H1 (cell line): ENCODE measurements at regions not wholly inside any gene's neighbourhood (a gene's known extent, or its start where the extent isn't known, plus 50 kb on each side); places are given as distances from the start of the nearest gene placed in this dataset.

ENCODE experiments used
- CTCF ChIA-PET: fragments of 300-600 bp; sonication (Branson Sonifier 250); formaldehyde crosslinking; loops from one replicate; lab custom pipeline; 2021; ENCODE audit not compliant: partially characterized antibody; lab: Charles Lee
- POLR2A ChIA-PET: fragments of 300-600 bp; sonication (Branson Sonifier 250); formaldehyde crosslinking; loops from one replicate; lab custom pipeline; 2021; ENCODE audit warnings: inconsistent platforms; ENCODE audit not compliant: partially characterized antibody; lab: Charles Lee
- DNase-seq, 2 experiments: peaks; one replicate each; pipeline versions ENCODE4 v3.0.0 to v3.0.0-alpha.2; 2010 to 2022; ENCODE audit warnings: low spot score in 2 of 2, low read depth in 1 of 2, mixed read lengths in 1 of 2
- FAIRE-seq: peaks from 2 replicates; lab custom pipeline; 2011; peaks lifted over from hg19 to GRCh38; lab: Jason Lieb, UNC
- H2AFZ ChIP-seq: 2 replicates; pipeline ENCODE4 v1.8.1; 2012; ENCODE audit warnings: low read length, inconsistent platforms
- H2AK5ac ChIP-seq: 2 replicates; pipeline ENCODE4 v1.6.1; 2013; ENCODE audit warnings: low read depth, low read length
- H2BK120ac ChIP-seq: replicated peaks from 2 replicates; pipeline ENCODE3; 2013; ENCODE audit warnings: low read depth, low read length, inconsistent platforms
- H2BK12ac ChIP-seq: 2 replicates; pipeline ENCODE4 v1.6.1; 2013; ENCODE audit warnings: low read depth, low read length
- H2BK15ac ChIP-seq: 2 replicates; pipeline ENCODE4 v1.6.1; 2013; ENCODE audit warnings: low read length
- H2BK20ac ChIP-seq: 2 replicates; pipeline ENCODE4 v1.6.1; 2013; ENCODE audit warnings: low read length
- H2BK5ac ChIP-seq: 2 replicates; pipeline ENCODE4 v1.6.1; 2013; ENCODE audit warnings: low read depth, low read length
- H3K14ac ChIP-seq: 2 replicates; pipeline ENCODE4 v1.6.1; 2013; ENCODE audit warnings: inconsistent platforms; ENCODE audit not compliant: insufficient read length
- H3K18ac ChIP-seq: 2 replicates; pipeline ENCODE4 v1.6.1; 2013; ENCODE audit warnings: low read length; ENCODE audit errors: extremely low read depth
- H3K23ac ChIP-seq: 2 replicates; pipeline ENCODE4 v1.6.1; 2013; ENCODE audit warnings: inconsistent platforms; ENCODE audit not compliant: insufficient read length
- H3K23me2 ChIP-seq: 2 replicates; pipeline ENCODE4 v1.6.1; 2013; ENCODE audit warnings: low read depth, low read length
- H3K27ac ChIP-seq: 2 replicates; pipeline ENCODE4 v1.6.1; 2011; ENCODE audit warnings: low read depth, low read length, inconsistent platforms
- H3K27me3 ChIP-seq, 4 experiments: replicated peaks in 1 of 4; 1 replicate in 1 of 4; 2 replicates in 3 of 4; pipeline versions ENCODE4 v1.6.1 to v1.8.1; 2011 to 2013; ENCODE audit warnings: low read length in 3 of 4, mild to moderate bottlenecking in 3 of 4, inconsistent platforms in 2 of 4, mixed read lengths in 2 of 4, moderate library complexity in 1 of 4; ENCODE audit not compliant: control insufficient read depth in 3 of 4, insufficient read depth in 3 of 4; ENCODE audit errors: extremely low read depth in 1 of 4
- H3K36me3 ChIP-seq, 4 experiments: 2 replicates each; pipeline versions ENCODE4 v1.6.1 to v1.8.1; 2011 to 2013; ENCODE audit warnings: mild to moderate bottlenecking in 4 of 4, low read length in 3 of 4, moderate library complexity in 2 of 4, control low read depth in 1 of 4, inconsistent platforms in 1 of 4; ENCODE audit not compliant: insufficient read depth in 4 of 4, control insufficient read depth in 2 of 4
- H3K4ac ChIP-seq: replicated peaks from 2 replicates; pipeline ENCODE3; 2013; ENCODE audit warnings: low read length, low read depth, mixed read lengths, inconsistent platforms; ENCODE audit not compliant: insufficient read length
- H3K4me1 ChIP-seq, 4 experiments: replicated peaks in 1 of 4; 1 replicate in 1 of 4; 2 replicates in 3 of 4; pipeline versions ENCODE4 v1.6.1 to v1.8.1; 2011 to 2013; ENCODE audit warnings: low read length in 3 of 4, inconsistent platforms in 2 of 4, mixed read lengths in 1 of 4; ENCODE audit not compliant: insufficient read depth in 4 of 4, control insufficient read depth in 3 of 4
- H3K4me2 ChIP-seq, 2 experiments: 2 replicates each; pipeline versions ENCODE4 v1.6.1 to v1.8.1; 2011 to 2013; ENCODE audit warnings: low read depth in 2 of 2, low read length in 2 of 2, control low read depth in 1 of 2, inconsistent platforms in 1 of 2, mild to moderate bottlenecking in 1 of 2; ENCODE audit not compliant: insufficient read depth in 1 of 2
- H3K4me3 ChIP-seq, 4 experiments: fragments of 200-600, 300-600 bp in 1 of 4; sonication (generic), shearing (Covaris generic), sonication (Bioruptor Twin) in 1 of 4; 2 replicates each; pipeline versions ENCODE4 v1.5.1 to v1.8.1; 2011 to 2016; ENCODE audit warnings: low read length in 4 of 4, low read depth in 3 of 4, control low read depth in 2 of 4, inconsistent platforms in 2 of 4, mild to moderate bottlenecking in 2 of 4, mixed read lengths in 1 of 4, moderate library complexity in 1 of 4; ENCODE audit not compliant: insufficient read depth in 2 of 4; ENCODE audit errors: extremely low read depth in 1 of 4
- H3K56ac ChIP-seq: replicated peaks from 2 replicates; pipeline ENCODE3; 2013; ENCODE audit warnings: low read depth, mild to moderate bottlenecking, mixed read lengths, low read length, inconsistent platforms; ENCODE audit not compliant: insufficient read length
- H3K79me1 ChIP-seq: 2 replicates; pipeline ENCODE4 v1.6.1; 2013; ENCODE audit warnings: low read depth, low read length, control low read depth
- H3K79me2 ChIP-seq, 2 experiments: 2 replicates each; pipeline versions ENCODE4 v1.6.1 to v1.8.1; 2012 to 2013; ENCODE audit warnings: low read length in 2 of 2, mild to moderate bottlenecking in 2 of 2, inconsistent platforms in 1 of 2; ENCODE audit not compliant: insufficient read depth in 2 of 2, control insufficient read depth in 1 of 2
- H3K9ac ChIP-seq, 4 experiments: replicated peaks in 1 of 4; 1 replicate in 1 of 4; 2 replicates in 3 of 4; pipeline versions ENCODE4 v1.6.1 to v1.8.1; 2011 to 2013; ENCODE audit warnings: low read depth in 3 of 4, low read length in 3 of 4, control low read depth in 2 of 4, mild to moderate bottlenecking in 2 of 4, moderate library complexity in 2 of 4, inconsistent platforms in 1 of 4; ENCODE audit errors: extremely low read depth in 1 of 4
- H3K9me3 ChIP-seq, 2 experiments: 2 replicates each; pipeline versions ENCODE4 v1.6.1 to v1.8.1; 2012 to 2013; ENCODE audit warnings: mild to moderate bottlenecking in 2 of 2, moderate library complexity in 2 of 2, control low read depth in 1 of 2, inconsistent platforms in 1 of 2, low read depth in 1 of 2, low read length in 1 of 2, mixed read lengths in 1 of 2; ENCODE audit not compliant: insufficient read depth in 2 of 2
- H4K20me1 ChIP-seq, 2 experiments: replicated peaks in 1 of 2; 2 replicates each; pipeline versions ENCODE3 to v1.8.1; 2011 to 2013; ENCODE audit warnings: inconsistent platforms in 2 of 2, low read length in 2 of 2, mild to moderate bottlenecking in 1 of 2; ENCODE audit not compliant: insufficient read depth in 2 of 2, control insufficient read depth in 1 of 2
- H4K5ac ChIP-seq: 2 replicates; pipeline ENCODE4 v1.6.1; 2013; ENCODE audit warnings: low read length, low read depth, mixed read lengths, inconsistent platforms; ENCODE audit not compliant: insufficient read length
- H4K8ac ChIP-seq: 2 replicates; pipeline ENCODE4 v1.8.0; 2013; ENCODE audit warnings: mild to moderate bottlenecking, moderate library complexity, low read length, inconsistent platforms; ENCODE audit not compliant: insufficient read depth; ENCODE audit errors: extremely low read depth
- H4K91ac ChIP-seq: replicated peaks from 2 replicates; pipeline ENCODE3; 2013; ENCODE audit warnings: low read length, mixed read lengths, inconsistent platforms; ENCODE audit not compliant: insufficient read length
- GTF2F1 ChIP-seq: IDR thresholded peaks from 2 replicates; pipeline ENCODE4 v1.6.1; 2012; ENCODE audit warnings: low read depth, low read length, improper control_type of control experiment, borderline replicate concordance
- POLR2A ChIP-seq, 2 experiments: IDR thresholded peaks; 1 replicate in 1 of 2; 2 replicates in 1 of 2; pipeline ENCODE4 v1.6.1; 2011; ENCODE audit warnings: low read depth in 2 of 2, low read length in 2 of 2, mild to moderate bottlenecking in 2 of 2; ENCODE audit errors: control extremely low read depth in 1 of 2
- SIN3A ChIP-seq, 2 experiments: IDR thresholded peaks in 1 of 2; conservative IDR thresholded peaks in 1 of 2; 2 replicates each; pipeline ENCODE4 v1.6.1; 2011 to 2012; ENCODE audit warnings: low read length in 2 of 2, improper control_type of control experiment in 1 of 2, low read depth in 1 of 2, mild to moderate bottlenecking in 1 of 2
- WGBS, 2 experiments: shearing (Covaris generic) in 1 of 2; methylation state at CpG; one replicate each; pipeline versions ENCODE4 v1.1.6 to v1.1.7; 2013 to 2015; ENCODE audit warnings: low lambda C conversion rate in 2 of 2, mixed read lengths in 2 of 2, inconsistent platforms in 1 of 2, low coverage in 1 of 2, missing lambda C conversion rate in 1 of 2; ENCODE audit not compliant: insufficient replicate concordance in 2 of 2, insufficient coverage in 1 of 2, insufficient read length in 1 of 2; ENCODE audit errors: extremely low coverage in 1 of 2, missing lambda C conversion rate in 1 of 2; 5-methylcytosine and 5-hydroxymethylcytosine counted together

DNA sequence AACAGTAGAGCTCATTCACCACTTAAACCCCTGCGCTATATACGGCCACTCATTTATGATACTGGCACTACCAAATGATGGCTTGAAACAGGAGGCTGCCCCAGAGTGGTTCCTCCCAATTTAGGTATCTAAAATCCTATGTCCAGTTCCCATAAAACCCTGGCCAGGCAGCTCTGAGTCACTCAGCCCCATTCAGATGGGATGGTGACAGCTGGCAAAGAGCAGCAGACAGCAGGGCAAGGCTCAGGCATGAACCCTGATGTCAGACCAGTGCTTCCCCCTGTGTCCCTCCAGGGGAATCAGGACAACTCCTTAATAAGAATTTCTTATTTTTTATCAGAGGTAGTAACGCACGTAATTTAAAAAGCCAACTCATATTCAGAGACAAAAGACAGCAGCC, 77.2 kb upstream of the RNU6-1 start:
- no peaks in the 10 kb centered on the region for H4K20me1 ChIP-seq
- 88% methylated on average over 4 of the region's 4 CpGs; no CpG with 5 or more reads in 1 of the 2 experiments for WGBS, 2 experiments
- POLR2A ChIA-PET: interaction anchor here (0.6 kb wide), 1 partner anchor 103 kb away, joined by 3 read pairs; no protein-coding TSS in a partner anchor
- no peak overlapping the region for H3K4me2 ChIP-seq
- no peak overlapping the region for H3K4ac ChIP-seq
- H3K36me3 ChIP-seq: no peaks in the 10 kb centered on the region
- H2BK120ac ChIP-seq: no peak overlapping the region
- H3K27ac ChIP-seq: no peak overlapping the region
- H3K9me3 ChIP-seq: no peaks in the 10 kb centered on the region
- H4K91ac ChIP-seq: no peak overlapping the region
- TF ChIP-seq SIN3A (conservative IDR thresholded peaks at IDR 0.05 in 1 of 2, IDR thresholded peaks at IDR 0.05 in 1 of 2; ENCODE audit: low read depth in 1 of 2, low read length in 2 of 2) (no peak), GTF2F1 (no peak), POLR2A (IDR thresholded peaks at IDR 0.05; ENCODE audit: control extremely low read depth in 1 of 2, low read depth in 2 of 2, low read length in 2 of 2) (no peak)
- no peak overlapping the region for H3K18ac ChIP-seq
- H3K79me1 ChIP-seq: no peaks in the 10 kb centered on the region
- H3K4me1 ChIP-seq: peaks cover 3 to 17% (median 12%) of the 10 kb centered on the region in 4 experiments
- H3K9ac ChIP-seq: no peak overlapping the region
- no peak for DNase-seq
- H4K5ac ChIP-seq: no peak overlapping the region
- CTCF ChIA-PET: interaction anchor here (0.6 to 2.3 kb wide), 5 partner anchors 10 to 278 kb away, joined by 3 to 7 read pairs (median 5); no protein-coding TSS in a partner anchor
- H2AFZ ChIP-seq: no peak overlapping the region
- no peak overlapping the region for H3K4me3 ChIP-seq
- no peak overlapping the region for H3K56ac ChIP-seq
- no peak overlapping the region for H4K8ac ChIP-seq
- H3K23ac ChIP-seq: no peak overlapping the region
- no peaks in the 10 kb centered on the region for H3K23me2 ChIP-seq
- no peak overlapping the region for H2BK12ac ChIP-seq
- H3K79me2 ChIP-seq: no peaks in the 10 kb centered on the region
- no peak overlapping the region for H2BK15ac ChIP-seq
- H2AK5ac ChIP-seq: no peak overlapping the region
- peaks cover 0 to 1% (median 0%) of the 10 kb centered on the region in 4 experiments; a peak in 1 of 7 replicates for H3K27me3 ChIP-seq
- H2BK20ac ChIP-seq: no peak overlapping the region
- no peak for FAIRE-seq
- no peak overlapping the region for H2BK5ac ChIP-seq
- no peak overlapping the region for H3K14ac ChIP-seq
